Fibroblast of skin of back (primary cell): ENCODE measurements at regions not wholly inside any gene's neighbourhood (a gene's known extent, or its start where the extent isn't known, plus 50 kb on each side); places are given as distances from the start of the nearest gene placed in this dataset.
"Not testable (repeated sequence)": the region's sequence is repeated elsewhere in the genome, so short reads cannot be mapped to it uniquely, and the experiment has no call there.

Source experiments
- DNase-seq: peaks from one replicate; pipeline ENCODE4 v3.0.0-alpha.2; 2013

GRCh38 chr3:25165306-25165705 lies 262.8 kb upstream of the RARB start:
- no peak for DNase-seq

GRCh38 chr3:25166016-25166415 lies 262.0 kb upstream of the RARB start:
- DNase-seq: no peak

- DNase-seq: peak; percentile 15
Observed at GRCh38 chr3:25169151-25169550, 258.9 kb upstream of the RARB start.

- no peak for DNase-seq
Observed at GRCh38 chr3:25170021-25170420, 258.0 kb upstream of the RARB start.

GRCh38 chr3:25171118-25171807 lies 256.8 kb upstream of the RARB start:
- DNase-seq: peak; percentile 6

- DNase-seq: no peak
Observed at GRCh38 chr3:25171897-25172296, 256.2 kb upstream of the RARB start.

- no peak for DNase-seq
Observed at GRCh38 chr3:25173606-25174005, 254.5 kb upstream of the RARB start.

GRCh38 chr3:25174251-25174650 lies 253.8 kb upstream of the RARB start:
- DNase-seq: no peak

GRCh38 chr3:25177041-25177440 lies 251.0 kb upstream of the RARB start:
- peak; percentile 13 for DNase-seq

- no peak for DNase-seq
Observed at GRCh38 chr3:25178672-25179071, 249.4 kb upstream of the RARB start.

GRCh38 chr3:25181096-25181495 lies 247.0 kb upstream of the RARB start:
- DNase-seq: no peak

GRCh38 chr3:25182794-25183193 lies 245.3 kb upstream of the RARB start:
- DNase-seq: no peak

- no peak for DNase-seq
Observed at GRCh38 chr3:25184641-25185250, 243.3 kb upstream of the RARB start.

GRCh38 chr3:25191673-25192072 lies 236.4 kb upstream of the RARB start:
- DNase-seq: peak; percentile 70

- not testable (repeated sequence) for DNase-seq
Observed at GRCh38 chr3:25199567-25199966, 228.5 kb upstream of the RARB start.

- DNase-seq: no peak
Observed at GRCh38 chr3:25212736-25213135, 215.3 kb upstream of the RARB start.

GRCh38 chr3:25214034-25214433 lies 214.0 kb upstream of the RARB start:
- no peak for DNase-seq

- no peak for DNase-seq
Observed at GRCh38 chr3:25218362-25218761, 209.7 kb upstream of the RARB start.

- DNase-seq: peak; percentile 5
Observed at GRCh38 chr3:25226747-25227146, 201.3 kb upstream of the RARB start.

GRCh38 chr3:25229586-25229985 lies 198.5 kb upstream of the RARB start:
- no peak for DNase-seq

GRCh38 chr3:25235031-25235430 lies 193.0 kb upstream of the RARB start:
- DNase-seq: peak; percentile 36

- peak; percentile 50 for DNase-seq
Observed at GRCh38 chr3:25235466-25235865, 192.6 kb upstream of the RARB start.

- no peak for DNase-seq
Observed at GRCh38 chr3:25237602-25238001, 190.5 kb upstream of the RARB start.

GRCh38 chr3:25239042-25239441 lies 189.0 kb upstream of the RARB start:
- no peak for DNase-seq

GRCh38 chr3:25246913-25247312 lies 181.2 kb upstream of the RARB start:
- no peak for DNase-seq
